ENCODE measurements at regions not wholly inside any gene's neighbourhood (a gene's known extent, or its start where the extent isn't known, plus 50 kb on each side); places are given as distances from the start of the nearest gene placed in this dataset.

DNA sequence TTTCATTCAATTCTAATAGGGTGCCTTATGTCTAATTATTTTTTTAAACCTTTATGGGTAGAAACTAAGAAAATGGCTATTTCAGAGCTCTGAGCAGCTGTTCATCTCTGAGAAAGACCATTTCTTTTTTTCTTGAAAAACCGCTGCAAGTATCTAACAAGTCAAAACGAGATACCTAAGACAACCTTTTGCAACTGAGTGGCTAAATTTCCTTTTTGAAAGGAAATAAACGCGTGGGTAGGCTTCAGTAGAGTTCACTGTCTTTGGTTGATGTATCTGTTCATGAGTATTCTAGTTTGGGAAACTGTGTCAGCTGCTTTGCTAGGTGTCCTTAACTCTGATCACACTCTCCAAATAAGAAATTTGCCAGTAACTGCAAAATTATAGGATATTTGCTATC, 104.3 kb upstream of the LINC00305 start:
- no peak overlapping the region for H3K4me3 ChIP-seq (ENCODE audit: low read depth, low read length)
- DNase-seq (ENCODE audit: low read depth), result no peak
- TF ChIP-seq, protein P1, sequence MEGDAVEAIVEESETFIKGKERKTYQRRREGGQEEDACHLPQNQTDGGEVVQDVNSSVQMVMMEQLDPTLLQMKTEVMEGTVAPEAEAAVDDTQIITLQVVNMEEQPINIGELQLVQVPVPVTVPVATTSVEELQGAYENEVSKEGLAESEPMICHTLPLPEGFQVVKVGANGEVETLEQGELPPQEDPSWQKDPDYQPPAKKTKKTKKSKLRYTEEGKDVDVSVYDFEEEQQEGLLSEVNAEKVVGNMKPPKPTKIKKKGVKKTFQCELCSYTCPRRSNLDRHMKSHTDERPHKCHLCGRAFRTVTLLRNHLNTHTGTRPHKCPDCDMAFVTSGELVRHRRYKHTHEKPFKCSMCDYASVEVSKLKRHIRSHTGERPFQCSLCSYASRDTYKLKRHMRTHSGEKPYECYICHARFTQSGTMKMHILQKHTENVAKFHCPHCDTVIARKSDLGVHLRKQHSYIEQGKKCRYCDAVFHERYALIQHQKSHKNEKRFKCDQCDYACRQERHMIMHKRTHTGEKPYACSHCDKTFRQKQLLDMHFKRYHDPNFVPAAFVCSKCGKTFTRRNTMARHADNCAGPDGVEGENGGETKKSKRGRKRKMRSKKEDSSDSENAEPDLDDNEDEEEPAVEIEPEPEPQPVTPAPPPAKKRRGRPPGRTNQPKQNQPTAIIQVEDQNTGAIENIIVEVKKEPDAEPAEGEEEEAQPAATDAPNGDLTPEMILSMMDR (conservative IDR thresholded peaks at IDR 0.05; ENCODE audit: low read depth, low read length), result no peak

DNA sequence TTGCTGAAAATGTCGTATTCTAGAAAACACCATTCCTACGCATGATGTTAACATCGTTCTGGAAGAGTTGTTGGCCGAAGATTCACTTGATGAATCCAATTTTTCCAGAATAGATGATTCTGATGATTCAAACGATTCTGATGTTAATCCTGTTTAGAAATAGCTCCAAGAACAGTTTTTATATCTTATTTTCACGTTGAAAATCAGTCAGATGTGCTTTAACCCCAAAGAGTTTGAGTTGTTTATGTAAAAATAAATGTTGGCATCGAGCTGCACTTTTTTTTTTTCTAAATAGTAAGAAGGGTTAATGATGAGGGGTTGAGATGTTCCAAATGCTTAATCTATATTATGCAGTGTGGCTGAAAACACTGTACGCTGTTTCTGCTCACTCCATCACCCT, 99.9 kb upstream of the LINC00305 start:
- DNase-seq (ENCODE audit: low read depth), result no peak
- TF ChIP-seq, protein P1 (conservative IDR thresholded peaks at IDR 0.05; ENCODE audit: low read depth, low read length), result no peak
- no peak overlapping the region for H3K4me3 ChIP-seq (ENCODE audit: low read depth, low read length)

DNA sequence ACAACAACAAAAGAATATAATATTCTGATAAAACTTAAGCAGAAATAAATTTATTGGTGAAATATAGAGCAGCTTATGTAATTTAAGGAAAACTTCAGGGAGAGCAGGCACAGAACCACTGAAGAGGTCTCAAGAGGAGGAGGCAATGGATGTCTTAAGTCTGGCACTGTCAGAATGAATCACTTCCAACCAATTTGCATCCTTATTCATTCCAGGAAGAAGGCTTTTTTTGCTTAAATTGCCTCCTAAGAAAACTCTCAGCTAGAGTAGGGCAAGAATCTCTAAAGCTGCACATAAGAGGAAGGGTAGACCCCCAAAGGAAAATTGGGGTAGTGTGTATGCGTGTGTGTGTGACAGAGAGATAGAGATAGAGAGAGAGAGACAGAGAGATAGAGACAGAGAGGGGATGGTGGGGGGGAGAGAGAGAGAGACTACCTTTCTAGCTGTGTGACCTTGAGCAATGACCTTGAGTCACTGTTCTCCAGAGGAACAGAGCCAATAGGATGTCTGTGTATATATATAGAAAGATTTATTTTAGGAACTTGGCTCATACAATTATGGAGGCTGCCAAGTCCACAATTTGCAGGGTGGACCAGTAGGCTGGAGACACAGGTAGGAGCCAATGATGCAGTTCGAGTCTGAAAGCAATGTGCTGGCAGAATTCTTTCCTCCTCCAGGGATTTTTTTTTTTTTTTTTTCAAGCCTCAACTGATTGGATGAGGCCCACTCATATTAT, 96.4 kb upstream of the LINC00305 start:
- TF ChIP-seq, protein P1 (conservative IDR thresholded peaks at IDR 0.05; ENCODE audit: low read depth, low read length), result no peak
- H3K4me3 ChIP-seq (ENCODE audit: low read depth, low read length), result no peak overlapping the region
- no peak for DNase-seq (ENCODE audit: low read depth)

DNA sequence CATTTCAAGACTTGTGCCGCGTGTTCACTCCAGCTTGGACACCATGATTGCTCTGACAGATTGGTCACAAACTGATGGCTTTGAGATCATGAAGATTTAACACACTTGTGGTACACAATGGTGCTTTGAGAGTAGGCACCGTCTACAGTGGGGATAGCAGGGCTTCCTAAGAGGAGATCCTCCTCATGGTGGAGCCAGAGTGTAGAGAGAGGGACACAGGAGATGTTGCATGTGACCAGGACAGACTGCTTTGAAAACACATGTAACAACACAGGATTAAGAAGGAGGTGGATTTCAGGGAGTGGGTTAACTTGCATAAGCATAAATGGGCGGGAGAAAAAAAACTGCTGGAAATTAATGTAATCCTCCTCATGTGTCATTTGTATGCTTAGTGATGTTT, 95.7 kb upstream of the LINC00305 start:
- no peak overlapping the region for H3K4me3 ChIP-seq (ENCODE audit: low read depth, low read length)
- DNase-seq (ENCODE audit: low read depth), result peak; percentile 18
- TF ChIP-seq, protein P1 (conservative IDR thresholded peaks at IDR 0.05; ENCODE audit: low read depth, low read length), result peak; percentile 17

DNA sequence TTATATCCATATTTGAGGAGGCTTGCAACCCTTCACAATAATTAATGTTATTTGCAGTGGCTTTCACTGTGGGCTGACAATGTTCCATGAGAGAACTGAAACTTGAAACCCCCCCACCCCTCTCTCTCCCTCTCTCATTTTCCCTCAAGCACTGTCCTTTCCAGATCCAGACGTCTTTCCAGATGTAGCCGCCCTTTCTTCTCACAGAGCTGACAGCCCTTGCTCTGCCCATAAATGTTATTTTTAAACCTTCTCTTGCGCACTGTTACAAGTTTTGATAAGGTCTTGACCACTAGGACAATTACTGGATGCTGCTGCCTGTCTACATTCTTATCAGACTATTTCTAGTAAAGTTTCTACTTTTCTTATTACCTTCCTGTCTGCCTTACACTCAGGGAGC, 91.4 kb upstream of the LINC00305 start:
- DNase-seq (ENCODE audit: low read depth), result no peak
- TF ChIP-seq, protein P1 (conservative IDR thresholded peaks at IDR 0.05; ENCODE audit: low read depth, low read length), result no peak
- H3K4me3 ChIP-seq (ENCODE audit: low read depth, low read length), result no peak overlapping the region

DNA sequence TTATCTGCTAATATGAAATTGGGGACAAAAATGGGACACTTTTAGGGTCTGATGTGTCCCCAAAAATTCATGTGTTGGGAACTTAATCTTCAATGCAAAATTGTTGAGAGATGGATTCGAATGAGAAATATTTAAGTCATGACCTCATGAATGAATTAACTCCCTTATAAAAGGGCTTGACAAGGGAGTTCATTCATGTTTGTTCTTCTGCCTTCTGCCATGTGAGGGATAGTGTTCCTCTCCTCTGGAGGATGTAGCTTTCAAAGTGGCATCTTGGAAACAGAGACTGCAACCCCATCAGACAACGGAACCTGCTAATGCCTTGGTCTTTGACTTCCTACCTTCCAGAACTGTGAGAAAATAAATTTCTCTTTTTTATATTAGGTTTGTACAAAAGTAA, 89.2 kb upstream of the LINC00305 start:
- DNase-seq (ENCODE audit: low read depth), result no peak
- no peak overlapping the region for H3K4me3 ChIP-seq (ENCODE audit: low read depth, low read length)
- TF ChIP-seq, protein P1 (conservative IDR thresholded peaks at IDR 0.05; ENCODE audit: low read depth, low read length), result no peak

DNA sequence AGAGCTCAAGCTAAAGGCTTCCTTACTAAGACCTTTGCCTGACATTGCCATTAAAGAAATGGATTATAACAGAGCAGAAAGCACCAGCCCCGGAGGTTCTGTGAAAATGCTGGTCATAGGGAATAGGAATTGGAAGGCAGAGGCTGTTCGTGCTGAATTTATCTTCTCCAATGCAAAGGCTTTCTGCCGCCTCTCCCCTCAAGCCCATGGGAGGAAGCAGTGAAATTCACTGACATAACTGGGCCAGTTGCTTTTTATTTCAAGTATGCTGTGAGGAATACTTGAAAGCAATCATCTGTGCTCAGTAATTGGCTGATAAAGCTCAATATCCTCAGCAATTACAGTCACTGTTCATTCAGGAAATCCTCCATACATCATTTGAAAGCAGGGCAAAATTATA, 85.4 kb upstream of the LINC00305 start:
- DNase-seq (ENCODE audit: low read depth), result no peak
- TF ChIP-seq, protein P1 (conservative IDR thresholded peaks at IDR 0.05; ENCODE audit: low read depth, low read length), result no peak
- no peak overlapping the region for H3K4me3 ChIP-seq (ENCODE audit: low read depth, low read length)

All from choroid plexus epithelial cell (primary cell).